H9 (cell line): ENCODE measurements at regions not wholly inside any gene's neighbourhood (a gene's known extent, or its start where the extent isn't known, plus 50 kb on each side); places are given as distances from the start of the nearest gene placed in this dataset.

Source experiments
- DNase-seq: peaks from one replicate; pipeline ENCODE4 v3.0.0-alpha.2; 2017
- H2AFZ ChIP-seq: one replicate; pipeline ENCODE4 v1.6.1; 2013; ENCODE audit warnings: mild to moderate bottlenecking, low read length, control low read depth, moderate library complexity
- H2AK5ac ChIP-seq: 2 replicates; pipeline ENCODE4 v1.6.1; 2013; ENCODE audit warnings: low read length, control low read depth, mixed read lengths; ENCODE audit not compliant: insufficient read length
- H2BK120ac ChIP-seq: one replicate; pipeline ENCODE4 v1.6.1; 2013; ENCODE audit warnings: low read depth, mild to moderate bottlenecking, low read length, control low read depth, inconsistent platforms; ENCODE audit not compliant: poor library complexity, severe bottlenecking
- H2BK12ac ChIP-seq: 2 replicates; pipeline ENCODE4 v1.6.1; 2013; ENCODE audit warnings: low read length, control low read depth, mixed read lengths, low read depth; ENCODE audit not compliant: insufficient read length
- H2BK15ac ChIP-seq: 2 replicates; pipeline ENCODE4 v1.6.1; 2013; ENCODE audit warnings: low read depth, low read length, control low read depth
- H2BK20ac ChIP-seq: one replicate; pipeline ENCODE4 v1.6.1; 2013; ENCODE audit warnings: low read depth, mild to moderate bottlenecking, low read length, control low read depth, inconsistent platforms; ENCODE audit not compliant: poor library complexity, severe bottlenecking
- H2BK5ac ChIP-seq: 2 replicates; pipeline ENCODE4 v1.6.1; 2013; ENCODE audit warnings: low read length, control low read depth, mixed read lengths; ENCODE audit not compliant: insufficient read length
- H3K14ac ChIP-seq: 2 replicates; pipeline ENCODE4 v1.6.1; 2013; ENCODE audit warnings: low read length, control low read depth; ENCODE audit not compliant: insufficient read depth
- H3K18ac ChIP-seq: 2 replicates; pipeline ENCODE4 v1.6.1; 2013; ENCODE audit warnings: low read depth, mild to moderate bottlenecking, mixed read lengths, low read length, control low read depth; ENCODE audit not compliant: insufficient read length
- H3K23ac ChIP-seq: 2 replicates; pipeline ENCODE4 v1.6.1; 2013; ENCODE audit warnings: low read length, control low read depth, mixed read lengths, low read depth; ENCODE audit not compliant: insufficient read length
- H3K23me2 ChIP-seq: 2 replicates; pipeline ENCODE4 v1.6.1; 2013; ENCODE audit warnings: low read depth, mild to moderate bottlenecking, mixed read lengths, low read length, control low read depth; ENCODE audit not compliant: insufficient read length, poor library complexity, severe bottlenecking
- H3K27ac ChIP-seq: 2 replicates; pipeline ENCODE4 v1.5.1; 2013; ENCODE audit warnings: low read length, control low read depth, mixed read lengths, low read depth; ENCODE audit not compliant: insufficient read length
- H3K27me3 ChIP-seq: 2 replicates; pipeline ENCODE4 v1.6.1; 2013; ENCODE audit warnings: low read length, control low read depth, inconsistent platforms; ENCODE audit not compliant: insufficient read depth
- H3K4ac ChIP-seq: 2 replicates; pipeline ENCODE4 v1.6.1; 2013; ENCODE audit warnings: low read depth, mild to moderate bottlenecking, control low read depth, inconsistent platforms, low read length, moderate library complexity
- H3K4me1 ChIP-seq: 2 replicates; pipeline ENCODE4 v1.6.1; 2013; ENCODE audit warnings: low read length, control low read depth, inconsistent platforms; ENCODE audit not compliant: insufficient read depth
- H3K4me2 ChIP-seq: 2 replicates; pipeline ENCODE4 v1.6.1; 2013; ENCODE audit warnings: low read length, control low read depth, mixed read lengths; ENCODE audit not compliant: insufficient read length, insufficient read depth
- H3K56ac ChIP-seq: 2 replicates; pipeline ENCODE4 v1.6.1; 2013; ENCODE audit warnings: low read depth, mild to moderate bottlenecking, mixed read lengths, low read length, control low read depth; ENCODE audit not compliant: insufficient read length
- H3K79me1 ChIP-seq: 2 replicates; pipeline ENCODE4 v1.6.1; 2013; ENCODE audit warnings: low read depth, mild to moderate bottlenecking, moderate library complexity, low read length, control low read depth, inconsistent platforms; ENCODE audit not compliant: insufficient read depth, poor library complexity, severe bottlenecking
- H3K79me2 ChIP-seq: 2 replicates; pipeline ENCODE4 v1.6.1; 2013; ENCODE audit warnings: low read length, control low read depth, inconsistent platforms; ENCODE audit not compliant: insufficient read depth
- H3K9ac ChIP-seq: 2 replicates; pipeline ENCODE4 v1.6.1; 2013; ENCODE audit warnings: low read length, control low read depth, mixed read lengths; ENCODE audit not compliant: insufficient read length; ENCODE audit errors: extremely low read depth
- H3K9me3 ChIP-seq: one replicate; pipeline ENCODE4 v1.6.1; 2013; ENCODE audit warnings: low read depth, low read length, inconsistent platforms; ENCODE audit not compliant: control insufficient read depth
- H3T11ph ChIP-seq: one replicate; pipeline ENCODE4 v1.6.1; 2013; ENCODE audit warnings: mild to moderate bottlenecking, low read length, control low read depth, inconsistent platforms
- H4K20me1 ChIP-seq: one replicate; pipeline ENCODE4 v1.6.1; 2013; ENCODE audit not compliant: control insufficient read depth, insufficient read length, insufficient read depth
- H4K5ac ChIP-seq: 2 replicates; pipeline ENCODE4 v1.6.1; 2013; ENCODE audit warnings: low read depth, mild to moderate bottlenecking, mixed read lengths, low read length, control low read depth; ENCODE audit not compliant: insufficient read length
- H4K8ac ChIP-seq: replicated peaks from 2 replicates; pipeline ENCODE4 v1.6.1; 2013; ENCODE audit warnings: low read length, control low read depth, mixed read lengths, low read depth; ENCODE audit not compliant: insufficient read length
- H4K91ac ChIP-seq: 2 replicates; pipeline ENCODE4 v1.6.1; 2013; ENCODE audit warnings: low read depth, mild to moderate bottlenecking, moderate library complexity, mixed read lengths, low read length, control low read depth; ENCODE audit not compliant: insufficient read length
- H3K27ac Mint-ChIP-seq, 3 experiments: 2 replicates in 2 of 3; 3 replicates in 1 of 3; pipeline ENCODE4 v1.8.0; 2020 to 2021; ENCODE audit warnings: mixed read lengths in 3 of 3, mild to moderate bottlenecking in 1 of 3, moderate library complexity in 1 of 3
- H3K27me3 Mint-ChIP-seq: 2 replicates; pipeline ENCODE4 v1.8.0; 2021; ENCODE audit warnings: low read depth, mild to moderate bottlenecking, moderate library complexity, mixed read lengths
- H3K36me3 Mint-ChIP-seq, 3 experiments: 2 replicates in 2 of 3; 3 replicates in 1 of 3; pipeline ENCODE4 v1.8.0; 2020 to 2021; ENCODE audit warnings: low read depth in 3 of 3, mixed read lengths in 3 of 3; ENCODE audit not compliant: insufficient read depth in 1 of 3
- H3K4me1 Mint-ChIP-seq, 2 experiments: 2 replicates each; pipeline ENCODE4 v1.8.0; 2020; ENCODE audit warnings: mixed read lengths in 2 of 2
- H3K4me3 Mint-ChIP-seq, 2 experiments: 2 replicates in 1 of 2; 3 replicates in 1 of 2; pipeline ENCODE4 v1.8.0; 2020 to 2021; ENCODE audit warnings: mild to moderate bottlenecking in 2 of 2, mixed read lengths in 2 of 2, moderate library complexity in 1 of 2
- H3K9me3 Mint-ChIP-seq, 2 experiments: 2 replicates in 1 of 2; 3 replicates in 1 of 2; pipeline ENCODE4 v1.8.0; 2020; ENCODE audit warnings: mild to moderate bottlenecking in 2 of 2, mixed read lengths in 2 of 2, moderate library complexity in 1 of 2
- WGBS: extraction: QIAGEN DNeasy Blood & Tissue Kit; methylation state at CpG from one replicate; pipeline ENCODE4 v1.1.7; 2013; ENCODE audit warnings: missing lambda C conversion rate, low lambda C conversion rate, mixed read lengths; ENCODE audit not compliant: insufficient read length; ENCODE audit errors: extremely low coverage; 5-methylcytosine and 5-hydroxymethylcytosine counted together
- TF ChIP-seq, protein P1 (sequence below): fragments of 200-600 bp; sonication (generic); conservative IDR thresholded peaks from 3 replicates; pipeline ENCODE4 v1.8.0; 2021; ENCODE audit warnings: antibody characterized with exemption, mild to moderate bottlenecking

DNA sequence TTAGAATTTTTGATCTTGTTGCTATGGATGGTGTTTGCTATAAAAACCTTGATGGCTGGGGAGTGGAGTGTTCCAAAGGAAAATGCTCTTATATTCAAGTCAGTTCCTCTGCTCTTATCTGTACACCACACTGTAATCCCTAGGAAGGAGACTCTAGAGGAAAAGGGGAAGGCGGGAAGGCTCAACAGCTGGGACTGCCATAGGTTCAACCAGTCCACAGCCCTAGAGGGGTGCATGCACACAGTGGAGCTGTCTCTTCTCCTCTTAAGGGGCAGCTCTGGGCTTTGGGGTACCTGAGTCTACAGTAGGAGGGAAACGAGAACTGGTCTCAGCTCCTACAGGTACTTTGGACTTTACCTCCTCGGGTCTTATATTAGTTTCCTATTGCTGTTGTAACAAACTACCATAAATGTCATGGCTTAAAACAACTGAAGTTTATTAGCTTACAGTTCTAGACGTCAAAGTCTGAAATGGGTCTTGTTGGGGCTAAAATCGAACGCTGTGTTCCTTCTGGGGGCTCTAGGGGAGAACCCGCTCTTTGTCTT is 77.2 kb upstream of the ZBED5 start:
- no peaks in the 10 kb centered on the region for H3K79me1 ChIP-seq
- no peak overlapping the region for H3K14ac ChIP-seq
- no peak overlapping the region for H3T11ph ChIP-seq
- WGBS, result no CpG with 5 or more reads among the region's 7 CpGs
- H2BK15ac ChIP-seq, result no peak overlapping the region
- H3K9me3 Mint-ChIP-seq, result no peaks in the 10 kb centered on the region; a peak in 3 of 5 replicates
- peaks cover 19% of the 10 kb centered on the region for H3K23me2 ChIP-seq
- no peaks in the 10 kb centered on the region for H3K9me3 ChIP-seq
- H3K27me3 ChIP-seq, result no peaks in the 10 kb centered on the region; the same call in 1 of the 2 replicates
- no peak overlapping the region for H2BK20ac ChIP-seq
- no peak overlapping the region for H3K23ac ChIP-seq
- no peak overlapping the region for H2BK12ac ChIP-seq
- no peaks in the 10 kb centered on the region for H3K79me2 ChIP-seq
- no peak overlapping the region for H3K4me2 ChIP-seq
- DNase-seq, result no peak
- no peak overlapping the region for H3K27ac ChIP-seq
- H3K4me3 Mint-ChIP-seq, result peak overlapping the region; percentile 4 to 81; a peak in 1 of 5 replicates
- no peak overlapping the region for H4K8ac ChIP-seq
- no peak overlapping the region for H2BK5ac ChIP-seq
- peaks cover 22 to 29% of the 10 kb centered on the region in 2 experiments for H3K4me1 Mint-ChIP-seq
- H2BK120ac ChIP-seq, result no peak overlapping the region
- H3K4me1 ChIP-seq, result peaks cover 2% of the 10 kb centered on the region; the same call in 1 of the 2 replicates
- H3K27me3 Mint-ChIP-seq, result peaks cover 6% of the 10 kb centered on the region
- H4K5ac ChIP-seq, result no peak overlapping the region
- H3K4ac ChIP-seq, result no peak overlapping the region
- no peak overlapping the region for H3K27ac Mint-ChIP-seq
- H3K9ac ChIP-seq, result no peak overlapping the region
- no peak overlapping the region for H3K56ac ChIP-seq
- TF ChIP-seq, protein P1, sequence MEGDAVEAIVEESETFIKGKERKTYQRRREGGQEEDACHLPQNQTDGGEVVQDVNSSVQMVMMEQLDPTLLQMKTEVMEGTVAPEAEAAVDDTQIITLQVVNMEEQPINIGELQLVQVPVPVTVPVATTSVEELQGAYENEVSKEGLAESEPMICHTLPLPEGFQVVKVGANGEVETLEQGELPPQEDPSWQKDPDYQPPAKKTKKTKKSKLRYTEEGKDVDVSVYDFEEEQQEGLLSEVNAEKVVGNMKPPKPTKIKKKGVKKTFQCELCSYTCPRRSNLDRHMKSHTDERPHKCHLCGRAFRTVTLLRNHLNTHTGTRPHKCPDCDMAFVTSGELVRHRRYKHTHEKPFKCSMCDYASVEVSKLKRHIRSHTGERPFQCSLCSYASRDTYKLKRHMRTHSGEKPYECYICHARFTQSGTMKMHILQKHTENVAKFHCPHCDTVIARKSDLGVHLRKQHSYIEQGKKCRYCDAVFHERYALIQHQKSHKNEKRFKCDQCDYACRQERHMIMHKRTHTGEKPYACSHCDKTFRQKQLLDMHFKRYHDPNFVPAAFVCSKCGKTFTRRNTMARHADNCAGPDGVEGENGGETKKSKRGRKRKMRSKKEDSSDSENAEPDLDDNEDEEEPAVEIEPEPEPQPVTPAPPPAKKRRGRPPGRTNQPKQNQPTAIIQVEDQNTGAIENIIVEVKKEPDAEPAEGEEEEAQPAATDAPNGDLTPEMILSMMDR, result no peak
- no peaks in the 10 kb centered on the region for H3K36me3 Mint-ChIP-seq
- H3K18ac ChIP-seq, result no peak overlapping the region
- H4K20me1 ChIP-seq, result no peaks in the 10 kb centered on the region
- H2AFZ ChIP-seq, result no peak overlapping the region
- no peak overlapping the region for H2AK5ac ChIP-seq
- H4K91ac ChIP-seq, result no peak overlapping the region
